NCI-H345 treated with DMSO at 0.1 percent for 48 hours (cell line): ENCODE measurements at regions not wholly inside any gene's neighbourhood (a gene's known extent, or its start where the extent isn't known, plus 50 kb on each side); places are given as distances from the start of the nearest gene placed in this dataset.

Experiments
- DNase-seq: peaks from one replicate; lab custom pipeline; 2025; ENCODE audit not compliant: unreplicated experiment; lab: John Stamatoyannopoulos, UW

GRCh38 chr2:129428086-129428660 is 551.3 kb upstream of the RAB6C start:
- no peak for DNase-seq

DNA sequence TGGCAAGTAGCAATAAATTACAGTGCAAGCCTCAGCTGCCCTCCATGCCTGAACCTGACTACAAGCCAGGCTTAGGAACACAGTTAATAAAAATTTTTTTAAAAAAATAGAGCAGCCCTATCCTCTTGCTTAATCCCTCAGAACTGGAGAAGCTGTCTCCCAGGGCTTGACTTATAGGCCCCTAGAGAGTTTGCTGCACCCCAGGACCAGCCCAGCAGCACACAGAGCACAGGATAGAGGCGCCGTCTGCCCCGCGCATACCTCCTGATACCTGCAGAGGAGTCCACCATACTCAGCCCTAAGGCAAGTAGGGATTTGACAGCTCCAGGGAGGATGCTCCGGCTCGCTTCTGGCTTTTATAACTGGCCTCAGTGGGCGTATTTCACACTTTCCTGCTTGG is 548.6 kb upstream of the RAB6C start:
- no peak for DNase-seq

DNA sequence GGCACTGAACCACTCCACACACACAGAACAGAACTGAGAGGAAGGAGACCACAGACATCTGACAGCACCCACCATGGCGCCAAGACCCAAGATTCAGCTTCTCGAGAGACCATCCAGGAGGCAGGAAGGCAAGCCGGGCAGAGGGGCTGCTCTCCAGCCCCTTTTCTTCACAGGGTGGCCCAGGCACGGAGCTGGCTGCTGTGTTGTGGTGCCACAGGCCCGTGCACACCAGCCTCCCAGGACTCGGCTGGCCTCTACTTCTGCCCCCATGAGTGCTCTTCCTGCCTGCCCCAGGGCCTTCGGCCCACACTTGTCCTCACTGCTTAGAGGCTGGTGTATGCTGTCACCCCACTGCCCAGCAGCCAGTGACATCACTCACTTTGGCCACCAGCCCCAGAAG is 547.6 kb upstream of the RAB6C start:
- DNase-seq, result no peak

DNA sequence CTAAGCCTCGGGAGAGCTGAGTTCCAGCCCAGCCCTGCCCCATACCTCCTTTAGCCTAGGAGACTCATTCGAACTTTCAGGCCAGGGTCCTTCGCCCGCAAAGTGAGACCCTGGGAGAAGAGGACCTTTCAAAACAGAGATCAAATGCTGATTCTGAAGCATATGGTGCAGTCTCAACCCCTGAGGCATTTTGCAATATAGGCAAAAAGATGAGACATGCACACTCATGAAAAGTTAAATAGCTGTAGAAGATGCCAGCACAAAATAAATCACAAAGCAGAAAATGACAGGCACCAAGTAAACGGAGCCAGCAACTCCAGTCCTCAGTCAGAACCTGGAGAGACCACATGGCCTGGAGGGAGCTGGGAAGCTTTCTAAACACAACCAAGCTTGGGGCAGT is 542.7 kb upstream of the RAB6C start:
- DNase-seq, result no peak

GRCh38 chr2:129437725-129438124 is 541.7 kb upstream of the RAB6C start:
- DNase-seq, result no peak

GRCh38 chr2:129438501-129439057 is 540.9 kb upstream of the RAB6C start:
- no peak for DNase-seq

DNA sequence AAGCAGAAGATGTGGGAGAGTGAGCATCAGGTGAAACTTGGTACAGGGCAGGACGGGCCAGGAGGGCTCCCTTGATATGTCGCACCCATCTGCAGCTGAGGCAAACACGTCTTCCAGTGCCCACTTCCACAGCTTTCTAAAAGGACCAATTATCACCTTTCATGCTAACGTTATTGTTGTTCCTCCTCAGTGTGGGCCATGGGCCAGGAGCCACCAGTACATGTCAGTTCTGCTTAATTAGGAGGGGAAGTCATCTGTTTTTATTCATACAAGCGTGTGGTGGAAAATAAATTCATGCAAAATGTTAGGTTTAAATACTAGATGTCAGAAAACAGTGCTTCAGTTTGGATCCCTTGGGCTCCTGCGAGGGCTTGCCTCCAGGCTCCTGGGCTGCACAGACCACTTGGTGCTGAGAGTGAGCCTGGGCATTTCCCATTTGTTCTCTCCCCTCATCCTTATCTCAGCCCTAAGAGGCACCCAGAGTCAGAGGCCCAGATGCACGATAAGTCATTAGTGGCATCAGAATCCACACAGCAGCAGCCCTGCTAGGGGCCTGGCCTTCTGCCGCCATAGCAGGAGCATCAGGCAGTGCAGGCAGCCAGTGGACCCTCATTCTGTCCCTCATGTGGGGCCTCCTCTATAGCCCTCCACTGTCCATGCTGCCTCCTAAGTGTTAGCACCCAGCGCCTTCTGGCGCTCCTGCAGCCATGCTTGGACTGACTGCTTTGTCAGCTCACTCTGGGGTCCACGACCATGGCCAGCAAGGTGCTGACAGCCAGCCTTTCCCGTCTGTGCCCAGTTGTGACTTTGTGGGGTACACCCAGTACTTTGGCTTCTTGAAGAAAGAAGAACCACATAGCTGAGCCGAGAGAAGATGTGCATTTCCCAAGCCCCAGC is 539.8 kb upstream of the RAB6C start:
- DNase-seq, result no peak

DNA sequence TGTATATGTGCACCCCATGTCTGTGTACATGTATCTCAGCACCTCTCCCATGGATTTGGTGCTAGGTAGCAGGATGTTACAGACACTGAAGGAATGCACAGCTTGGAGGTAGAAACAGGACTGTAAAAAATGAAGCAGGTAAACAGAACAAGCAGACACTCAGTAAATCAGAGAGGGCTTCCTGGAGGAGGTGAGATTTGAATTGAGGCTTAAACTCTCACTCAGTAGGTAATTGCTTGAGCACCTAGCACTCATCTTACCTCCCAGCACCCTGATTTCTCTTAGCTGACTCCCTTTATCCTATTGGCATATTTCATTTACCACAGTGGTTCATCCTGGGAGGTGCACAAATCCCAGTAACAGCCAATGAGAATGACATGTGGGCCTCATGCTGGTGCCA is 537.9 kb upstream of the RAB6C start:
- no peak for DNase-seq

- DNase-seq, result no peak
These were observed 536.1 kb upstream of the RAB6C start for GRCh38 chr2:129443235-129443864.

DNA sequence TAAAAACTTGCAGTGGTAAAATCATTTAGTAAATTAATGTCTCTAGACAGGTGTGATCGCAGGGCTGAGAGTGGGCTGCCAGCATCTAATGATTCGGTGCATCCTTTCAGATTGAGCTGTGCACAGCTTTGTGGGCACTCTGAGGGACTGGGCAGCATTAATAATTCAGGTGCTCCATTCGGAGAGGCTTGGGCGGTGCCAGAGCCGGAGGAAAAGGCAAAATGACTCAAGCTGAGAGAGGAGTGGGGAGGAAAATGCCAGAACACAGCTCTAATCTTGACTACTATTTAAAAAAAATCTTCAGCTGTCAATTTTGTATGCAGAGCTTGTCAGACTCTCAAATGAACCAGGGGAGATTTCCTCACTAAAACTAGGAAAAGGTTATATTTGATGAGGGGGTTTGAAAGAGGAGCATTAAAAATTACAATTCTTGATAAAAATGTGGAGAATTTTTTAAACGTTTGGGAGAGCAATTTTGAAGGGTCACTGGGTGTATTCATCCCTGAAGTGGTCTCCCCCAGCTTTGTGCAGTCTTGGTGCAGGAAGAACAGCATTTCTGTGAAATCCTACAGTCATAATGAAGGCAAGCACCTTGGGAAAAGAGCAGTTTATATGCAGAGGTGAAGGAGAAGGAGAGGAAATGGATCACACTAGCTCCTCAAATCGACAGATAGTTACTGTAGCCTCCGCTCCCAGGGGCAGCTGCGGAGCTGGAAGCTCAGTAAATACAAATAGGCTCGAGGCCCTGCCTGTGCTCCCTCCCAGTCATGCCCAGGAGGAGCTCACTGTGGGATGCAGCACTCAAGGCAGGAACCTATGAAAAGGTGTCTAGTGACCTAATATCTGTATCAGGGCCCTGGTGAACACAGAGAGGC is 535.4 kb upstream of the RAB6C start:
- no peak for DNase-seq

DNA sequence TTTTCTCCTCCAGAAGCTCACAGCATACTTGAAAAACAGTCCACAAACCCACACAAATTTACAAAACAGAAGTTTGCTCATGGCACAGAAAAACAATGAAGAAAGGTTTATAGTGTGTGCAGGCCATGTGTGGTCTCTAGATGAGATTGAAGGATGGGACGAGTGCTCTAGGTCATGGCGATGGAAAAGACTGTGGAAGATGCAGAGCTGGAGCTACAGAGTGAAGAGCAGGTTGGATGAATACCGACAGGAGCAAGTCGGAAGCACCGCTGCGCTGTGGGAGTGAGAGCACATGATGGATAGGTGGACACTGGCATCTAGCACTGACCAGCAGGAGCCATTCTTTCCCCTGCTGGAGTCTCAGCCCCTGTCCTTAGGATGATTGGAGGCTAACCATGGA is 534.7 kb upstream of the RAB6C start:
- no peak for DNase-seq

GRCh38 chr2:129456691-129457090 is 522.8 kb upstream of the RAB6C start:
- no peak for DNase-seq

DNA sequence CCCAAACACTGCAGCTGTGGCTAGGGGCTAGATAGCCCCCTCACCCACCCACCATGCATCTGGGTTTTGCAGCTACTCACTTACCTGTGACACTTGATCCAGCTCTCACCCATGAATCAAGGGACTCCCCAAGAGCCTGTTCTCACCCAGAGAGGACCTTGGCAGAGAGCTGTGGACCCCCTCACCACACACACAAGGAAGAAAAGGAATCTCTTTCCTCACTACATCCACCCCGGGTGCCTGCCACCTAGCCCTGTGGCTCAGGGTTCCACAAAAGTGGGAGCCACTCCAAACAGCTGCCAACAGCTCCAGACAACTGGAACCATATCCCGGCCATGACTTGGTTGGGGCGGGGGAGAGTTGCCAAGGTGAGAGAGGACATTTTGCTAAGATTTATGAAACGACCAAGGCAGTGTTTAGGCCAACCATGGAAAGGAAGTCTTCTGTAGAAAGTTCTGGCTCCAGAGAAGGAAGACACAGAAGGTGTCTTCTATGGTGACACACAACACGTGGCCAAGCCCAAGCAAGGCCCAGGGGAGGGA is 522.1 kb upstream of the RAB6C start:
- no peak for DNase-seq

DNA sequence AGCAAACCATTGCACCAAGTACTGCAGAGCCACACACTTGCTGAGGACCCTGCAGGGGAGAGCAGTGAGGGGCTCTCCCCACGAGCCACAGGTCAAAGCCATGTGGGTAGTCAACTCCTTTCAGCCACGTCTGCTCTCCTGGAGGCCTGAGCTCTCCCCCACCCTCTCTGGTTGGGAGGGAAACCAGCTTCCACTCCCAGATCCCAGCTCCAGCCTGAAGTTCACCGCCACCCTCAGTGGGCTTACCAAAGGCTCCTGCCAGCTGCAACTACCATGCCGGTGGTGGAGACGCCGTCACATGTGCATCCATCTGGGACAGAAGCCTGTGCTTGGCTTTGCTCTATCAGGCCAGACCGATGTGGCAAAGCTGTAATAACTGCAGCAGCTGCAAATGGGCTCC is 521.5 kb upstream of the RAB6C start:
- DNase-seq, result no peak

GRCh38 chr2:129458436-129458835 is 521.0 kb upstream of the RAB6C start:
- DNase-seq, result no peak

GRCh38 chr2:129459200-129459876 is 520.1 kb upstream of the RAB6C start:
- DNase-seq, result no peak

GRCh38 chr2:129459881-129460280 is 519.6 kb upstream of the RAB6C start:
- DNase-seq, result no peak

GRCh38 chr2:129460299-129461198 is 518.9 kb upstream of the RAB6C start:
- no peak for DNase-seq

DNA sequence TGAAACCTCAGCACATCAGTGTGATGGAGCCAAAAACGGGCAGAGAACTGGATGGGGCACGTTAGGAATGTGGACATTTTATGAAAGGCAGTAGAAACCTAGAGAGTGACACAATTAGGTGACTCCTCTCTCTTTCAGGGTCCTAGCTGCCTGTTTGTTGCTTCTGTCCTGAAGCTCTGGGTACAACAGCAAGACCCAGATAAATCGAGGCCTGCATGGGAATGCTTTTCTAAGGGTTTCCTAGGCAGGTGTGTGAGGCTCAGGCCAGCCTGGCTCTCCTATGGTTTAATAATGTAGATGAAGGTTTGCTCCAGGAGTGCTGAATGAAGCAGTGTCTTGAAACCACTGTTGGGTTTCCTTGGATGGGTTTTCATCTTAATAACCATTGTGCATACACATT is 517.1 kb upstream of the RAB6C start:
- no peak for DNase-seq
